CD14-positive monocyte (primary cell): ENCODE measurements at regions not wholly inside any gene's neighbourhood (a gene's known extent, or its start where the extent isn't known, plus 50 kb on each side); places are given as distances from the start of the nearest gene placed in this dataset.

Experiments
- DNase-seq, 3 donors: peaks; one replicate each; pipeline ENCODE4 v3.0.0-alpha.2; 2011 to 2022
- H2AFZ ChIP-seq: 2 replicates; pipeline ENCODE4 v1.6.0; 2012; ENCODE audit warnings: mild to moderate bottlenecking, low read depth, low read length, inconsistent platforms; ENCODE audit not compliant: insufficient read depth, poor library complexity, severe bottlenecking
- H3K27ac ChIP-seq, 2 donors: 1 replicate in 1 of 2; 2 replicates in 1 of 2; pipeline ENCODE4 v1.5.1; 2012 to 2013; ENCODE audit warnings: low read length in 2 of 2, control low read depth in 1 of 2, inconsistent platforms in 1 of 2, low read depth in 1 of 2, mild to moderate bottlenecking in 1 of 2
- H3K27me3 ChIP-seq, 2 donors: one replicate each; pipeline versions ENCODE4 v1.6.0 to v1.6.1; 2011 to 2013; ENCODE audit warnings: low read length in 2 of 2; ENCODE audit not compliant: control insufficient read depth in 2 of 2, insufficient read depth in 2 of 2
- H3K36me3 ChIP-seq, 2 donors: replicated peaks in 1 of 2; 1 replicate in 1 of 2; 2 replicates in 1 of 2; pipeline versions ENCODE4 v1.5.1 to v1.6.1; 2012 to 2013; ENCODE audit warnings: low read length in 2 of 2, control low read depth in 1 of 2, inconsistent platforms in 1 of 2, mild to moderate bottlenecking in 1 of 2; ENCODE audit not compliant: insufficient read depth in 2 of 2, control insufficient read depth in 1 of 2
- H3K4me1 ChIP-seq, 2 donors: 1 replicate in 1 of 2; 2 replicates in 1 of 2; pipeline versions ENCODE4 v1.5.1 to v1.6.1; 2012 to 2013; ENCODE audit warnings: low read length in 2 of 2, control low read depth in 1 of 2, inconsistent platforms in 1 of 2, mild to moderate bottlenecking in 1 of 2, moderate library complexity in 1 of 2; ENCODE audit not compliant: insufficient read depth in 2 of 2, control insufficient read depth in 1 of 2
- H3K4me2 ChIP-seq: replicated peaks from 2 replicates; pipeline ENCODE3; 2012; ENCODE audit warnings: low read length, moderate library complexity, mild to moderate bottlenecking; ENCODE audit not compliant: poor library complexity, severe bottlenecking; ENCODE audit errors: extremely low read depth
- H3K4me3 ChIP-seq, 3 experiments: fragments of 200-600 bp in 1 of 3; sonication (generic) in 1 of 3; replicated peaks in 1 of 3; 1 replicate in 2 of 3; 2 replicates in 1 of 3; pipeline ENCODE4 v1.5.1; 2011 to 2013; ENCODE audit warnings: low read length in 3 of 3, mild to moderate bottlenecking in 3 of 3, control low read depth in 2 of 3, low read depth in 2 of 3, inconsistent platforms in 1 of 3, moderate library complexity in 1 of 3
- H3K79me2 ChIP-seq: 2 replicates; pipeline ENCODE4 v1.6.0; 2012; ENCODE audit warnings: mild to moderate bottlenecking, control low read depth, inconsistent platforms, low read length, moderate library complexity; ENCODE audit not compliant: insufficient read depth
- H3K9ac ChIP-seq: 2 replicates; pipeline ENCODE4 v1.6.0; 2017; ENCODE audit warnings: low read length, mild to moderate bottlenecking; ENCODE audit not compliant: insufficient read depth, poor library complexity, severe bottlenecking
- H3K9me3 ChIP-seq, 2 donors: replicated peaks in 1 of 2; 1 replicate in 1 of 2; 2 replicates in 1 of 2; pipeline versions ENCODE4 v1.5.1 to v1.6.1; 2012 to 2013; ENCODE audit warnings: low read length in 2 of 2, control low read depth in 1 of 2; ENCODE audit not compliant: control insufficient read depth in 1 of 2, insufficient read depth in 1 of 2
- H4K20me1 ChIP-seq: 2 replicates; pipeline ENCODE4 v1.6.0; 2012; ENCODE audit warnings: mild to moderate bottlenecking, low read length, control low read depth, moderate library complexity; ENCODE audit not compliant: insufficient read depth
- H3K27ac Mint-ChIP-seq, 7 donors: one replicate each; pipeline ENCODE4 v1.8.0; 2020; ENCODE audit warnings: mild to moderate bottlenecking in 7 of 7, mixed read lengths in 7 of 7, moderate library complexity in 6 of 7, inconsistent platforms in 2 of 7
- H3K27me3 Mint-ChIP-seq, 3 donors: one replicate each; pipeline ENCODE4 v1.8.0; 2021 to 2022; ENCODE audit warnings: low read depth in 3 of 3, mild to moderate bottlenecking in 3 of 3, mixed read lengths in 3 of 3, moderate library complexity in 3 of 3, inconsistent platforms in 1 of 3
- H3K36me3 Mint-ChIP-seq, 2 donors: one replicate each; pipeline ENCODE4 v1.8.0; 2020; ENCODE audit warnings: mixed read lengths in 2 of 2, inconsistent platforms in 1 of 2, mild to moderate bottlenecking in 1 of 2
- H3K4me1 Mint-ChIP-seq: one replicate; pipeline ENCODE4 v1.8.0; 2020; ENCODE audit warnings: mild to moderate bottlenecking, mixed read lengths
- H3K4me3 Mint-ChIP-seq, 2 donors: one replicate each; pipeline ENCODE4 v1.8.0; 2020; ENCODE audit warnings: mild to moderate bottlenecking in 2 of 2, mixed read lengths in 2 of 2, moderate library complexity in 1 of 2
- H3K9me3 Mint-ChIP-seq, 7 donors: one replicate each; pipeline ENCODE4 v1.8.0; 2020 to 2022; ENCODE audit warnings: mixed read lengths in 7 of 7, mild to moderate bottlenecking in 6 of 7, moderate library complexity in 6 of 7, inconsistent platforms in 2 of 7
- CTCF ChIP-seq: fragments of 200-600 bp; IDR thresholded peaks from one replicate; pipeline ENCODE4 v1.8.0; 2022; ENCODE audit warnings: antibody characterized with exemption, mild to moderate bottlenecking
- WGBS: methylation state at CpG from one replicate; pipeline ENCODE4 v1.1.5; 2013; ENCODE audit warnings: missing lambda C conversion rate; ENCODE audit not compliant: insufficient coverage; 5-methylcytosine and 5-hydroxymethylcytosine counted together
- intact Hi-C, 2 donors: fragments of 100-400 bp; cut with micrococcal nuclease; formaldehyde crosslinking; loops; one replicate each; pipeline versions ENCODE4 v1.15.0 to v1.15.1; 2023

DNA sequence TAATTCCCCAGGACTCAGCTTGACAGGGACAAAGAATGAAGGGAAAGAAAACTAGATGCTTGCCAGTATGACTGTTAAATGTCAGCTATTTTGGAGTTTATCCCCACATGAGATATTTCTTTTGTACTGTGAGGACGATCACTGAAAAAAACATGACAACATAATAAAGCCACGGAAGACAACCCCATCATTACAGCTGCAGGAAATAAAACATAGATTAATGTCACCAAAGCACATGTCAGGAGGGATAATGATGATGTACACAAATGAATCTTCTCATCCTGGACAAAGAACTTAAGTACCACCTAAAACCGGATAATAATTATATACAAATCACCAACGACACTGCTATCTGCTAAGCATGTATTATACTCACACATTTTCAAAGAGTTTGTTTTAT is 84.6 kb upstream of the GRIP1 start:
- peaks cover 0 to 7% of the 10 kb centered on the region in 2 donors for H3K9me3 ChIP-seq
- no peak overlapping the region for H3K4me3 ChIP-seq
- H3K27me3 ChIP-seq, result no peaks in the 10 kb centered on the region
- DNase-seq, result no peak
- no peaks in the 10 kb centered on the region for H4K20me1 ChIP-seq
- peaks cover 8 to 22% (median 13%) of the 10 kb centered on the region in 7 donors for H3K9me3 Mint-ChIP-seq
- no peak overlapping the region for H3K4me3 Mint-ChIP-seq
- no peaks in the 10 kb centered on the region for H3K36me3 ChIP-seq
- H3K27me3 Mint-ChIP-seq, result no peaks in the 10 kb centered on the region
- H3K27ac Mint-ChIP-seq, result no peak overlapping the region
- no peak overlapping the region for H2AFZ ChIP-seq
- no peaks in the 10 kb centered on the region for H3K4me1 ChIP-seq
- intact Hi-C loops, result no loop called here
- no peak overlapping the region for H3K9ac ChIP-seq
- 93% methylated on average over 2 of the region's 4 CpGs for WGBS
- H3K27ac ChIP-seq, result no peak overlapping the region
- no peak overlapping the region for H3K4me2 ChIP-seq
- no peak for TF ChIP-seq CTCF
- no peaks in the 10 kb centered on the region for H3K79me2 ChIP-seq
- no peaks in the 10 kb centered on the region for H3K4me1 Mint-ChIP-seq
- H3K36me3 Mint-ChIP-seq, result no peaks in the 10 kb centered on the region

- Histone ChIP-seq H3K9me3 (no peaks in the 10 kb centered on the region), H3K36me3 (no peaks in the 10 kb centered on the region), H3K4me2 (no peak overlapping the region), H3K4me1 (no peaks in the 10 kb centered on the region), H3K27me3 (no peaks in the 10 kb centered on the region), H3K9ac (no peak overlapping the region), H4K20me1 (no peaks in the 10 kb centered on the region), H2AFZ (no peak overlapping the region), H3K79me2 (no peaks in the 10 kb centered on the region), H3K4me3 (no peak overlapping the region), H3K27ac (no peak overlapping the region)
- intact Hi-C loops, result no loop called here
- Mint-ChIP-seq H3K27ac (no peak overlapping the region), H3K27me3 (no peaks in the 10 kb centered on the region), H3K9me3 (peaks cover 0 to 8% (median 2%) of the 10 kb centered on the region in 7 donors), H3K36me3 (no peaks in the 10 kb centered on the region), H3K4me3 (no peak overlapping the region), H3K4me1 (no peaks in the 10 kb centered on the region)
- no peak for TF ChIP-seq CTCF
- no CpG with 5 or more reads among the region's 1 CpG for WGBS
- no peak for DNase-seq
Measured at GRCh38 chr12:66765204-66765603, 86.3 kb upstream of the GRIP1 start.
